ENCODE measurements at regions not wholly inside any gene's neighbourhood (a gene's known extent, or its start where the extent isn't known, plus 50 kb on each side); places are given as distances from the start of the nearest gene placed in this dataset.

DNA sequence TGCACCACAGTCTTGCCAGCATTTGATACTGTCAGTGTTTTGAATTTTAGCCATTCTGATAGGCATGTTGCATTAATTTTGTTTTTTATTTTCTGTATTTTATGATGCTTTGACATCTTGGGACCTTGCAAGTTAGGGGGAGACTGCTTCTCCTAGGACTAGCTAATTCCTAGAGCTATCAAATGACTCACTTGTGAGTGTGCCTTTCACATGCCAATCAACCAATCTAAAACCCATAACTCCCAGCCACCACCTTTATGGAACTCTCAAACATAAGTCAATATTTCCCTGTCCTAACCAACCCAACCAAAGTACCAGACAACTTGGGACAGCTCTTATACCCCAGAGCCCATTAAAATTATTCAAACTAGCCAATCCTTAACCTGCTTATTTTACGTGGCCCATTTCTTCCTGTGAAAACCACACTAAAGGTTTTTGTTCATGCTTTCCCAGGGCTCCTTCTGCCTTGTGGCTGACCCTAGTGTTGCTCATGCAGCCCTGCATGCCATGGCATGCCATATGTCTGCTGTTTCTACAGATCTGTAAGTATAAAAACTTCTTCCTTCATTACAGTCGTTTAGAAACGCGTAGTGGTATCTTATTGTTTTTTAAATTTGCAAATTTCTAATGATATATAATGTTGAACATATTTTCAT is 230.1 kb downstream of the GPD2 start (continued):
- no peak for TF ChIP-seq REST (IDR thresholded peaks at IDR 0.05; ENCODE audit: low read depth, low read length)

- DNase-seq (ENCODE audit: low read depth, low spot score) = no peak
- Histone ChIP-seq H3K9me3 (replicated peaks; ENCODE audit: control insufficient read depth, insufficient read depth, low read length) (no peaks in the 10 kb centered on the region), H3K27me3 (replicated peaks in 1 of 2; ENCODE audit: control insufficient read depth in 2 of 2, insufficient read depth in 2 of 2, low read length in 1 of 2) (no peaks in the 10 kb centered on the region), H2AFZ (ENCODE audit: control insufficient read depth, low read depth, low read length) (no peak overlapping the region), H3K79me2 (ENCODE audit: control insufficient read depth, insufficient read depth, low read length) (no peaks in the 10 kb centered on the region), H3K4me2 (ENCODE audit: control insufficient read depth, insufficient read depth) (no peak overlapping the region), H3K4me1 (ENCODE audit: control insufficient read depth, insufficient read depth, low read length) (no peaks in the 10 kb centered on the region), H3K36me3 (ENCODE audit: control insufficient read depth in 2 of 2, insufficient read depth in 2 of 2, low read length in 1 of 2) (no peaks in the 10 kb centered on the region), H4K20me1 (ENCODE audit: control insufficient read depth, insufficient read depth) (no peaks in the 10 kb centered on the region), H3K9ac (ENCODE audit: control insufficient read depth, insufficient read depth, low read length) (no peak overlapping the region), H3K27ac (ENCODE audit: control insufficient read depth, insufficient read depth) (no peak overlapping the region), H3K4me3 (no peak overlapping the region)
- no peak for ATAC-seq
- no peak for FAIRE-seq
- ChIA-PET CTCF (no interaction called here), SMC1A (ENCODE audit: uncharacterized antibody, unreplicated experiment) (no interaction called here), POLR2A (no interaction called here), RAD21 (ENCODE audit: unreplicated experiment) (no interaction called here)
- BruUV-seq (replicated peaks) = no TSS peak
- 46% methylated on average over 2 of the region's 2 CpGs for WGBS (ENCODE audit: insufficient coverage, insufficient replicate concordance, low lambda C conversion rate, missing lambda C conversion rate)
- intact Hi-C loops (cut with micrococcal nuclease; ENCODE audit: unreplicated experiment) = no loop called here
- TF ChIP-seq JUND (IDR thresholded peaks at IDR 0.05; ENCODE audit: low read depth, low read length) (no peak), SMAD1 (IDR thresholded peaks at IDR 0.05; ENCODE audit: low read depth, partially characterized antibody) (no peak)
- TF ChIP-seq, protein P1, sequence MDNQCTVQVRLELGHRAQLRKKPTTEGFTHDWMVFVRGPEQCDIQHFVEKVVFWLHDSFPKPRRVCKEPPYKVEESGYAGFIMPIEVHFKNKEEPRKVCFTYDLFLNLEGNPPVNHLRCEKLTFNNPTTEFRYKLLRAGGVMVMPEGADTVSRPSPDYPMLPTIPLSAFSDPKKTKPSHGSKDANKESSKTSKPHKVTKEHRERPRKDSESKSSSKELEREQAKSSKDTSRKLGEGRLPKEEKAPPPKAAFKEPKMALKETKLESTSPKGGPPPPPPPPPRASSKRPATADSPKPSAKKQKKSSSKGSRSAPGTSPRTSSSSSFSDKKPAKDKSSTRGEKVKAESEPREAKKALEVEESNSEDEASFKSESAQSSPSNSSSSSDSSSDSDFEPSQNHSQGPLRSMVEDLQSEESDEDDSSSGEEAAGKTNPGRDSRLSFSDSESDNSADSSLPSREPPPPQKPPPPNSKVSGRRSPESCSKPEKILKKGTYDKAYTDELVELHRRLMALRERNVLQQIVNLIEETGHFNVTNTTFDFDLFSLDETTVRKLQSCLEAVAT (IDR thresholded peaks at IDR 0.05) = no peak
- in situ Hi-C loops (cut with MboI) = no loop called here
Measured at GRCh38 chr2:156670104-156670503, 233.9 kb downstream of the GPD2 start.
